ENCODE measurements at regions not wholly inside any gene's neighbourhood (a gene's known extent, or its start where the extent isn't known, plus 50 kb on each side); places are given as distances from the start of the nearest gene placed in this dataset.

DNA sequence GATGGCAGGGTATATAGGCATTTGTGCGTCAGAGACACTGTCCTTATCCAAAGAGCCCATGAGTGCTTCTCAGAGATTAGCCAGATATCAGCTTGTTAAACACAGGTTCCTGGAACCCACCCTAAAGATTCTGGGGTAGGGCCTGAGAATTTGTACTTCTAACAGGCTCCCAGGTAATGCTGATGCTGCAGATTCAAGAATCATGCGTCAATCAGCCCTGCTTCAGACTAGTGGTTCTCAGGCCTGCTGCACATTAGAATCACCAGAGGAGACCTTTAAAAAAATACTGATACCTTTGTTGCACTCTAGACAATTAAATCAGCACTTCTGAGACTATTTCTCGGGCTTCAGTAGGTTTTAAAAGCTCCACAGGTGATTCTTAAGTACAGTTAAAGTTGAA, 369.5 kb downstream of the MFSD1 start:
- TF ChIP-seq, protein P1, sequence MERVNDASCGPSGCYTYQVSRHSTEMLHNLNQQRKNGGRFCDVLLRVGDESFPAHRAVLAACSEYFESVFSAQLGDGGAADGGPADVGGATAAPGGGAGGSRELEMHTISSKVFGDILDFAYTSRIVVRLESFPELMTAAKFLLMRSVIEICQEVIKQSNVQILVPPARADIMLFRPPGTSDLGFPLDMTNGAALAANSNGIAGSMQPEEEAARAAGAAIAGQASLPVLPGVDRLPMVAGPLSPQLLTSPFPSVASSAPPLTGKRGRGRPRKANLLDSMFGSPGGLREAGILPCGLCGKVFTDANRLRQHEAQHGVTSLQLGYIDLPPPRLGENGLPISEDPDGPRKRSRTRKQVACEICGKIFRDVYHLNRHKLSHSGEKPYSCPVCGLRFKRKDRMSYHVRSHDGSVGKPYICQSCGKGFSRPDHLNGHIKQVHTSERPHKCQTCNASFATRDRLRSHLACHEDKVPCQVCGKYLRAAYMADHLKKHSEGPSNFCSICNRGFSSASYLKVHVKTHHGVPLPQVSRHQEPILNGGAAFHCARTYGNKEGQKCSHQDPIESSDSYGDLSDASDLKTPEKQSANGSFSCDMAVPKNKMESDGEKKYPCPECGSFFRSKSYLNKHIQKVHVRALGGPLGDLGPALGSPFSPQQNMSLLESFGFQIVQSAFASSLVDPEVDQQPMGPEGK (CRISPR knock-in tag; IDR thresholded peaks at IDR 0.05; ENCODE audit: borderline replicate concordance): no peak
- TF ChIP-seq SNAI2 (CRISPR knock-in tag; IDR thresholded peaks at IDR 0.05) (no peak), ESRRG (CRISPR knock-in tag; IDR thresholded peaks at IDR 0.05) (no peak), TCF4 (CRISPR knock-in tag; IDR thresholded peaks at IDR 0.05; ENCODE audit: borderline replicate concordance) (no peak), CSDC2 (CRISPR knock-in tag; IDR thresholded peaks at IDR 0.05) (no peak), ZNF70 (CRISPR knock-in tag; IDR thresholded peaks at IDR 0.05) (no peak)
- TF ChIP-seq, protein P2, sequence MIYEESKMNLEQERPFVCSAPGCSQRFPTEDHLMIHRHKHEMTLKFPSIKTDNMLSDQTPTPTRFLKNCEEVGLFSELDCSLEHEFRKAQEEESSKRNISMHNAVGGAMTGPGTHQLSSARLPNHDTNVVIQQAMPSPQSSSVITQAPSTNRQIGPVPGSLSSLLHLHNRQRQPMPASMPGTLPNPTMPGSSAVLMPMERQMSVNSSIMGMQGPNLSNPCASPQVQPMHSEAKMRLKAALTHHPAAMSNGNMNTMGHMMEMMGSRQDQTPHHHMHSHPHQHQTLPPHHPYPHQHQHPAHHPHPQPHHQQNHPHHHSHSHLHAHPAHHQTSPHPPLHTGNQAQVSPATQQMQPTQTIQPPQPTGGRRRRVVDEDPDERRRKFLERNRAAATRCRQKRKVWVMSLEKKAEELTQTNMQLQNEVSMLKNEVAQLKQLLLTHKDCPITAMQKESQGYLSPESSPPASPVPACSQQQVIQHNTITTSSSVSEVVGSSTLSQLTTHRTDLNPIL (CRISPR knock-in tag; IDR thresholded peaks at IDR 0.05; ENCODE audit: low read depth): no peak
- TF ChIP-seq, protein P3, sequence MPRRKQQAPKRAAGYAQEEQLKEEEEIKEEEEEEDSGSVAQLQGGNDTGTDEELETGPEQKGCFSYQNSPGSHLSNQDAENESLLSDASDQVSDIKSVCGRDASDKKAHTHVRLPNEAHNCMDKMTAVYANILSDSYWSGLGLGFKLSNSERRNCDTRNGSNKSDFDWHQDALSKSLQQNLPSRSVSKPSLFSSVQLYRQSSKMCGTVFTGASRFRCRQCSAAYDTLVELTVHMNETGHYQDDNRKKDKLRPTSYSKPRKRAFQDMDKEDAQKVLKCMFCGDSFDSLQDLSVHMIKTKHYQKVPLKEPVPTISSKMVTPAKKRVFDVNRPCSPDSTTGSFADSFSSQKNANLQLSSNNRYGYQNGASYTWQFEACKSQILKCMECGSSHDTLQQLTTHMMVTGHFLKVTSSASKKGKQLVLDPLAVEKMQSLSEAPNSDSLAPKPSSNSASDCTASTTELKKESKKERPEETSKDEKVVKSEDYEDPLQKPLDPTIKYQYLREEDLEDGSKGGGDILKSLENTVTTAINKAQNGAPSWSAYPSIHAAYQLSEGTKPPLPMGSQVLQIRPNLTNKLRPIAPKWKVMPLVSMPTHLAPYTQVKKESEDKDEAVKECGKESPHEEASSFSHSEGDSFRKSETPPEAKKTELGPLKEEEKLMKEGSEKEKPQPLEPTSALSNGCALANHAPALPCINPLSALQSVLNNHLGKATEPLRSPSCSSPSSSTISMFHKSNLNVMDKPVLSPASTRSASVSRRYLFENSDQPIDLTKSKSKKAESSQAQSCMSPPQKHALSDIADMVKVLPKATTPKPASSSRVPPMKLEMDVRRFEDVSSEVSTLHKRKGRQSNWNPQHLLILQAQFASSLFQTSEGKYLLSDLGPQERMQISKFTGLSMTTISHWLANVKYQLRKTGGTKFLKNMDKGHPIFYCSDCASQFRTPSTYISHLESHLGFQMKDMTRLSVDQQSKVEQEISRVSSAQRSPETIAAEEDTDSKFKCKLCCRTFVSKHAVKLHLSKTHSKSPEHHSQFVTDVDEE (CRISPR knock-in tag; IDR thresholded peaks at IDR 0.05): no peak

Data from SK-N-SH treated with all-trans-retinoic acid at 6 μM for 48 hours (cell line).